Neural cell (in vitro differentiated cells): ENCODE measurements at regions not wholly inside any gene's neighbourhood (a gene's known extent, or its start where the extent isn't known, plus 50 kb on each side); places are given as distances from the start of the nearest gene placed in this dataset.

Source experiments
- CTCF ChIP-seq: fragments of 450-650 bp; IDR thresholded peaks from 2 replicates; pipeline ENCODE4 v1.5.1; 2014; ENCODE audit warnings: antibody characterized with exemption, mild to moderate bottlenecking, moderate library complexity; ENCODE audit not compliant: poor library complexity, severe bottlenecking
- EP300 ChIP-seq: fragments of 450-650 bp; conservative IDR thresholded peaks from 2 replicates; pipeline ENCODE4 v1.6.1; 2014; ENCODE audit warnings: antibody characterized with exemption, mild to moderate bottlenecking, moderate library complexity; ENCODE audit not compliant: poor library complexity, severe bottlenecking
- EZH2 ChIP-seq: fragments of 200-600, 300-800 bp; shearing (Covaris generic), sonication (generic); IDR thresholded peaks from 2 replicates; pipeline ENCODE4 v1.6.1; 2014; ENCODE audit warnings: antibody characterized with exemption, low read length, borderline replicate concordance, mild to moderate bottlenecking; ENCODE audit not compliant: insufficient read depth, poor library complexity, severe bottlenecking
- MXI1 ChIP-seq: fragments of 450-650 bp; conservative IDR thresholded peaks from 2 replicates; pipeline ENCODE4 v1.6.1; 2014; ENCODE audit warnings: antibody characterized with exemption, mild to moderate bottlenecking; ENCODE audit not compliant: poor library complexity, severe bottlenecking
- POLR2AphosphoS5 ChIP-seq: IDR thresholded peaks from 2 replicates; pipeline ENCODE4 v1.6.1; 2012
- RAD21 ChIP-seq: fragments of 450-650 bp; conservative IDR thresholded peaks from 2 replicates; pipeline ENCODE4 v1.6.1; 2014; ENCODE audit warnings: antibody characterized with exemption, mild to moderate bottlenecking, moderate library complexity
- REST ChIP-seq: IDR thresholded peaks from 2 replicates; pipeline ENCODE4 v1.6.1; 2012; ENCODE audit warnings: borderline replicate concordance
- SMC3 ChIP-seq: fragments of 450-650 bp; conservative IDR thresholded peaks from 2 replicates; pipeline ENCODE4 v1.6.1; 2014; ENCODE audit warnings: antibody characterized with exemption, mild to moderate bottlenecking, moderate library complexity; ENCODE audit not compliant: poor library complexity

- TF ChIP-seq MXI1: no peak
- no peak for TF ChIP-seq RAD21
- no peak for TF ChIP-seq SMC3
- no peak for TF ChIP-seq CTCF
- TF ChIP-seq EP300: no peak
- no peak for TF ChIP-seq EZH2
- TF ChIP-seq REST: no peak
- no peak for TF ChIP-seq POLR2AphosphoS5
Measured at GRCh38 chr19:28457620-28458019, 755.3 kb downstream of the UQCRFS1 start.
